Lung (tissue), 11 donors: ENCODE measurements at regions not wholly inside any gene's neighbourhood (a gene's known extent, or its start where the extent isn't known, plus 50 kb on each side); places are given as distances from the start of the nearest gene placed in this dataset.

ENCODE experiments used
- ATAC-seq: fragments of 200-7000 bp; cut with Tn5 transposase; one replicate; pipeline ENCODE4 v1.9.1; 2020; ENCODE audit warnings: moderate number of reproducible peaks; ENCODE audit not compliant: insufficient read depth, low FRiP score
- DNase-seq, 3 donors: peaks; one replicate each; pipeline ENCODE4 v3.0.0-alpha.2; 2013 to 2017
- H3K27ac ChIP-seq, 2 donors: one replicate each; pipeline ENCODE4 v1.5.1; 2013; ENCODE audit warnings: mild to moderate bottlenecking in 2 of 2, moderate library complexity in 2 of 2, control low read depth in 1 of 2, inconsistent platforms in 1 of 2, low read depth in 1 of 2, low read length in 1 of 2
- H3K27me3 ChIP-seq, 3 donors: one replicate each; pipeline ENCODE4 v1.5.1; 2013; ENCODE audit warnings: low read length in 2 of 3; ENCODE audit not compliant: control insufficient read depth in 3 of 3, insufficient read depth in 3 of 3
- H3K36me3 ChIP-seq, 4 donors: one replicate each; pipeline ENCODE4 v1.5.1; 2013; ENCODE audit warnings: low read length in 4 of 4, mild to moderate bottlenecking in 1 of 4, moderate library complexity in 1 of 4; ENCODE audit not compliant: control insufficient read depth in 4 of 4, insufficient read depth in 4 of 4
- H3K4me1 ChIP-seq, 5 donors: one replicate each; pipeline ENCODE4 v1.5.1; 2013; ENCODE audit warnings: low read length in 5 of 5, mild to moderate bottlenecking in 2 of 5, moderate library complexity in 1 of 5; ENCODE audit not compliant: control insufficient read depth in 5 of 5, insufficient read depth in 5 of 5
- H3K4me3 ChIP-seq: one replicate; pipeline ENCODE4 v1.5.1; 2013; ENCODE audit warnings: mild to moderate bottlenecking, control low read depth, moderate library complexity
- H3K9ac ChIP-seq, 2 donors: one replicate each; pipeline ENCODE4 v1.5.1; 2013; ENCODE audit warnings: low read length in 2 of 2, control low read depth in 1 of 2; ENCODE audit not compliant: insufficient read depth in 1 of 2
- H3K9me3 ChIP-seq, 4 donors: one replicate each; pipeline ENCODE4 v1.5.1; 2013; ENCODE audit warnings: low read length in 3 of 4, mild to moderate bottlenecking in 1 of 4, moderate library complexity in 1 of 4; ENCODE audit not compliant: control insufficient read depth in 4 of 4, insufficient read depth in 3 of 4
- CTCF ChIP-seq: IDR thresholded peaks from 2 replicates; pipeline ENCODE4 v1.5.1; 2012; ENCODE audit warnings: mild to moderate bottlenecking; ENCODE audit errors: control extremely low read depth, extremely low read depth
- WGBS, 2 donors: extraction: QIAGEN DNeasy Blood & Tissue Kit; methylation state at CpG; one replicate each; pipeline ENCODE4 v1.1.7; 2013; 5-methylcytosine and 5-hydroxymethylcytosine counted together
- donor health status: control.
- donor health status: control.
- donor health status: Bipolar disorder and iron deficiency.
- donor health status: healthy.
- donor health status: DM: yes; HTN: yes; CAD: no.

GRCh38 chr5:67404256-67405100 lies 207.9 kb upstream of the CD180 start:
- no peak for DNase-seq
- TF ChIP-seq CTCF: no peak
- Histone ChIP-seq H3K36me3 (no peaks in the 10 kb centered on the region), H3K4me1 (peaks cover 0 to 20% (median 3%) of the 10 kb centered on the region in 5 donors), H3K27ac (no peak overlapping the region), H3K9me3 (no peaks in the 10 kb centered on the region), H3K27me3 (no peaks in the 10 kb centered on the region), H3K9ac (no peak overlapping the region), H3K4me3 (no peak overlapping the region)
- 64 to 69% methylated on average over 6 of the region's 6 CpGs for WGBS, 2 donors
- no peak for ATAC-seq

- WGBS, 2 donors: 89 to 93% methylated on average over 5 of the region's 5 CpGs
- no peak overlapping the region for H3K4me3 ChIP-seq
- no peaks in the 10 kb centered on the region for H3K27me3 ChIP-seq
- ATAC-seq: no peak
- no peaks in the 10 kb centered on the region for H3K36me3 ChIP-seq
- peaks cover 0 to 20% (median 3%) of the 10 kb centered on the region in 5 donors for H3K4me1 ChIP-seq
- H3K9me3 ChIP-seq: no peaks in the 10 kb centered on the region
- no peak for DNase-seq
- H3K27ac ChIP-seq: no peak overlapping the region
- no peak overlapping the region for H3K9ac ChIP-seq
- TF ChIP-seq CTCF: no peak
Measured at GRCh38 chr5:67402526-67402925, 205.9 kb upstream of the CD180 start.

- no peak for ATAC-seq
- H3K4me1 ChIP-seq: peaks cover 0 to 25% (median 3%) of the 10 kb centered on the region in 5 donors
- no peak for TF ChIP-seq CTCF
- DNase-seq: peak in 2 of 3 donors; percentile 50 to 61
- H3K4me3 ChIP-seq: no peak overlapping the region
- no peaks in the 10 kb centered on the region for H3K36me3 ChIP-seq
- H3K9me3 ChIP-seq: no peaks in the 10 kb centered on the region
- H3K9ac ChIP-seq: no peak overlapping the region
- H3K27ac ChIP-seq: no peak overlapping the region
- no peaks in the 10 kb centered on the region for H3K27me3 ChIP-seq
- 74 to 78% methylated on average over 2 of the region's 2 CpGs for WGBS, 2 donors
Measured at GRCh38 chr5:67401172-67401571, 204.6 kb upstream of the CD180 start.

- Histone ChIP-seq H3K9me3 (no peaks in the 10 kb centered on the region), H3K27me3 (no peaks in the 10 kb centered on the region), H3K4me3 (no peak overlapping the region), H3K4me1 (peaks cover 0 to 25% (median 2%) of the 10 kb centered on the region in 5 donors), H3K9ac (no peak overlapping the region), H3K27ac (no peak overlapping the region), H3K36me3 (no peaks in the 10 kb centered on the region)
- 71 to 79% methylated on average over 3 of the region's 3 CpGs for WGBS, 2 donors
- TF ChIP-seq CTCF: no peak
- ATAC-seq (no peak), DNase-seq (peak in 1 of 3 donors; percentile 39)
Measured at GRCh38 chr5:67400752-67401151, 204.2 kb upstream of the CD180 start.
